Natural killer cell (primary cell): ENCODE measurements at regions not wholly inside any gene's neighbourhood (a gene's known extent, or its start where the extent isn't known, plus 50 kb on each side); places are given as distances from the start of the nearest gene placed in this dataset.

Experiments used
- ATAC-seq, 3 donors: fragments of 150-1000 bp in 2 of 3; fragments of 200-7000 bp in 1 of 3; cut with Tn5 transposase; 1 replicate in 1 of 3; 2 replicates in 2 of 3; pipeline ENCODE4 v1.10.0; 2021; ENCODE audit warnings: mild to moderate bottlenecking in 2 of 3, moderate library complexity in 2 of 3
- DNase-seq, 2 donors: peaks; one replicate each; pipeline versions ENCODE4 v3.0.0 to v3.0.0-alpha.2; 2013 to 2021; ENCODE audit warnings: mixed read lengths in 1 of 2
- H3K27ac ChIP-seq: one replicate; pipeline ENCODE4 v1.5.1; 2013; ENCODE audit warnings: mild to moderate bottlenecking, low read length
- H3K27me3 ChIP-seq: one replicate; pipeline ENCODE4 v1.6.1; 2013; ENCODE audit warnings: low read length; ENCODE audit not compliant: control insufficient read depth, insufficient read depth
- H3K36me3 ChIP-seq: one replicate; pipeline ENCODE4 v1.6.1; 2013; ENCODE audit warnings: low read length; ENCODE audit not compliant: control insufficient read depth, insufficient read depth
- H3K4me1 ChIP-seq: one replicate; pipeline ENCODE4 v1.6.1; 2013; ENCODE audit warnings: low read length; ENCODE audit not compliant: control insufficient read depth, insufficient read depth
- H3K4me3 ChIP-seq: one replicate; pipeline ENCODE4 v1.5.1; 2013; ENCODE audit warnings: low read length
- H3K9me3 ChIP-seq: one replicate; pipeline ENCODE4 v1.6.1; 2013; ENCODE audit warnings: low read length; ENCODE audit not compliant: control insufficient read depth, insufficient read depth
- H3K27ac Mint-ChIP-seq, 2 donors: one replicate each; pipeline ENCODE4 v1.8.0; 2022; ENCODE audit warnings: mild to moderate bottlenecking in 2 of 2, mixed read lengths in 2 of 2, moderate library complexity in 1 of 2
- H3K27me3 Mint-ChIP-seq, 2 donors: one replicate each; pipeline ENCODE4 v1.8.0; 2022; ENCODE audit warnings: low read depth in 2 of 2, mixed read lengths in 2 of 2
- H3K36me3 Mint-ChIP-seq: one replicate; pipeline ENCODE4 v1.8.0; 2022; ENCODE audit warnings: mixed read lengths
- H3K4me1 Mint-ChIP-seq, 2 donors: one replicate each; pipeline ENCODE4 v1.8.0; 2022; ENCODE audit warnings: mixed read lengths in 2 of 2
- H3K4me3 Mint-ChIP-seq: one replicate; pipeline ENCODE4 v1.8.0; 2022; ENCODE audit warnings: mild to moderate bottlenecking, moderate library complexity, mixed read lengths
- H3K9me3 Mint-ChIP-seq, 2 donors: one replicate each; pipeline ENCODE4 v1.8.0; 2022; ENCODE audit warnings: mixed read lengths in 2 of 2
- CTCF ChIP-seq: fragments of 200-600 bp; IDR thresholded peaks from one replicate; pipeline ENCODE4 v1.8.0; 2022; ENCODE audit warnings: antibody characterized with exemption
- WGBS: methylation state at CpG from one replicate; pipeline ENCODE4 v1.1.7; 2013; ENCODE audit warnings: missing lambda C conversion rate; ENCODE audit not compliant: insufficient coverage; 5-methylcytosine and 5-hydroxymethylcytosine counted together
- intact Hi-C: fragments of 100-400 bp; cut with micrococcal nuclease; formaldehyde crosslinking; loops from one replicate; pipeline ENCODE4 v1.14.2; 2022

GRCh38 chr14:96698960-96699539 is 98.1 kb upstream of the VRK1 start:
- no peak for TF ChIP-seq CTCF
- peak in 1 of 2 donors; percentile 29 for DNase-seq
- no peak overlapping the region for H3K4me3 Mint-ChIP-seq
- H3K27me3 Mint-ChIP-seq: peaks cover 12 to 20% of the 10 kb centered on the region in 2 donors
- WGBS: 75% methylated on average over 15 of the region's 15 CpGs
- intact Hi-C loops: no loop called here
- Histone ChIP-seq H3K27me3 (no peaks in the 10 kb centered on the region), H3K36me3 (no peaks in the 10 kb centered on the region), H3K4me3 (no peak overlapping the region), H3K9me3 (no peaks in the 10 kb centered on the region), H3K27ac (no peak overlapping the region), H3K4me1 (no peaks in the 10 kb centered on the region)
- H3K36me3 Mint-ChIP-seq: no peaks in the 10 kb centered on the region
- no peaks in the 10 kb centered on the region for H3K9me3 Mint-ChIP-seq
- no peaks in the 10 kb centered on the region for H3K4me1 Mint-ChIP-seq
- H3K27ac Mint-ChIP-seq: no peak overlapping the region
- no peak for ATAC-seq

- TF ChIP-seq CTCF: no peak
- ATAC-seq: no peak
- no peak overlapping the region for H3K4me3 ChIP-seq
- no peak overlapping the region for H3K27ac ChIP-seq
- H3K4me1 Mint-ChIP-seq: no peaks in the 10 kb centered on the region
- H3K27me3 Mint-ChIP-seq: peaks cover 12 to 21% of the 10 kb centered on the region in 2 donors
- H3K36me3 Mint-ChIP-seq: no peaks in the 10 kb centered on the region
- no peaks in the 10 kb centered on the region for H3K9me3 ChIP-seq
- H3K4me1 ChIP-seq: no peaks in the 10 kb centered on the region
- intact Hi-C loops: no loop called here
- no peak for DNase-seq
- 100% methylated on average over 3 of the region's 3 CpGs for WGBS
- no peaks in the 10 kb centered on the region for H3K9me3 Mint-ChIP-seq
- H3K36me3 ChIP-seq: no peaks in the 10 kb centered on the region
- no peak overlapping the region for H3K27ac Mint-ChIP-seq
- no peak overlapping the region for H3K4me3 Mint-ChIP-seq
- no peaks in the 10 kb centered on the region for H3K27me3 ChIP-seq
Measured at GRCh38 chr14:96699666-96700065, 97.5 kb upstream of the VRK1 start.

- no peaks in the 10 kb centered on the region for H3K36me3 ChIP-seq
- H3K4me3 ChIP-seq: no peak overlapping the region
- H3K27me3 Mint-ChIP-seq: peaks cover 15 to 17% of the 10 kb centered on the region in 2 donors
- no peaks in the 10 kb centered on the region for H3K27me3 ChIP-seq
- no peaks in the 10 kb centered on the region for H3K4me1 ChIP-seq
- DNase-seq: no peak
- no peaks in the 10 kb centered on the region for H3K4me1 Mint-ChIP-seq
- intact Hi-C loops: no loop called here
- no peaks in the 10 kb centered on the region for H3K9me3 Mint-ChIP-seq
- H3K27ac Mint-ChIP-seq: no peak overlapping the region
- no peak for TF ChIP-seq CTCF
- ATAC-seq: peak in 1 of 3 donors; percentile 16
- no peaks in the 10 kb centered on the region for H3K9me3 ChIP-seq
- no peak overlapping the region for H3K4me3 Mint-ChIP-seq
- H3K27ac ChIP-seq: no peak overlapping the region
- H3K36me3 Mint-ChIP-seq: no peaks in the 10 kb centered on the region
- WGBS: 80% methylated on average over 6 of the region's 6 CpGs
Measured at GRCh38 chr14:96702831-96703230, 94.4 kb upstream of the VRK1 start.

GRCh38 chr14:96705422-96706092 is 91.6 kb upstream of the VRK1 start:
- Histone ChIP-seq H3K27me3 (no peaks in the 10 kb centered on the region), H3K36me3 (no peaks in the 10 kb centered on the region), H3K27ac (no peak overlapping the region), H3K4me3 (no peak overlapping the region), H3K4me1 (no peaks in the 10 kb centered on the region), H3K9me3 (no peaks in the 10 kb centered on the region)
- Mint-ChIP-seq H3K27ac (no peak overlapping the region), H3K4me1 (no peaks in the 10 kb centered on the region), H3K27me3 (peaks cover 8 to 9% of the 10 kb centered on the region in 2 donors), H3K36me3 (no peaks in the 10 kb centered on the region), H3K9me3 (no peaks in the 10 kb centered on the region), H3K4me3 (no peak overlapping the region)
- DNase-seq (no peak), ATAC-seq (no peak)
- no peak for TF ChIP-seq CTCF
- intact Hi-C loops: no loop called here
- 57% methylated on average over 10 of the region's 10 CpGs for WGBS
